K562 (cell line): ENCODE measurements at regions not wholly inside any gene's neighbourhood (a gene's known extent, or its start where the extent isn't known, plus 50 kb on each side); places are given as distances from the start of the nearest gene placed in this dataset.

ENCODE experiments used
- ATAC-seq: fragments of 200-7000 bp; cut with Tn5 transposase; 3 replicates; pipeline ENCODE4 v1.9.1; 2020; ENCODE audit warnings: moderate library complexity
- BruUV-seq: library from RNA; stranded (reverse); fragments of 400-500 nt; replicated peaks from 2 replicates; lab custom pipeline; 2021; lab: Mats Ljungman, UMichigan
- CTCF ChIA-PET: fragments of 300-600 bp; formaldehyde crosslinking; extraction: SDS; loops from one replicate; lab custom pipeline; 2021; ENCODE audit warnings: low intra/inter-chr PET ratio; lab: Yijun Ruan, JAX
- POLR2A ChIA-PET: fragments of 300-600, 350-650 bp; sonication (Branson Sonifier 250); formaldehyde crosslinking; extraction: SDS; loops from one replicate; lab custom pipeline; 2021; ENCODE audit warnings: antibody characterized with exemption, inconsistent platforms; lab: Yijun Ruan, JAX
- DNase-seq, 4 experiments: peaks; one replicate each; pipeline versions ENCODE4 v3.0.0 to v3.0.0-alpha.2; 2011 to 2018; ENCODE audit warnings: low spot score in 3 of 4, mixed read lengths in 3 of 4; ENCODE audit errors: extremely low read depth in 1 of 4
- FAIRE-seq: peaks from 2 replicates; lab custom pipeline; 2011; peaks lifted over from hg19 to GRCh38; lab: Jason Lieb, UNC
- H2AFZ ChIP-seq: 2 replicates; pipeline ENCODE4 v1.6.0; 2011; ENCODE audit warnings: low read depth, low read length, control low read depth, inconsistent platforms
- H3K27ac ChIP-seq: fragments of 200-600 bp; 3 replicates; pipeline ENCODE4 v1.8.0; 2011; ENCODE audit warnings: low read depth, mild to moderate bottlenecking, control low read depth, inconsistent platforms, low read length, moderate library complexity, mixed read lengths; ENCODE audit errors: extremely low read depth
- H3K27me3 ChIP-seq, 2 experiments: fragments of 300-600 bp in 1 of 2; 2 replicates in 1 of 2; 3 replicates in 1 of 2; pipeline versions ENCODE4 v1.6.0 to v1.8.0; 2011; ENCODE audit warnings: inconsistent platforms in 2 of 2, low read length in 2 of 2, mild to moderate bottlenecking in 1 of 2, mixed read lengths in 1 of 2, moderate library complexity in 1 of 2; ENCODE audit not compliant: control insufficient read depth in 2 of 2, insufficient read depth in 2 of 2
- H3K36me3 ChIP-seq: fragments of 300-600 bp; 3 replicates; pipeline ENCODE4 v1.8.0; 2011; ENCODE audit warnings: mild to moderate bottlenecking, low read length, inconsistent platforms; ENCODE audit not compliant: control insufficient read depth, insufficient read depth
- H3K4me1 ChIP-seq, 2 experiments: fragments of 200-600 bp in 1 of 2; replicated peaks in 1 of 2; 2 replicates in 1 of 2; 3 replicates in 1 of 2; pipeline versions ENCODE4 v1.5.1 to v1.8.0; 2011; ENCODE audit warnings: inconsistent platforms in 2 of 2, low read length in 2 of 2, mild to moderate bottlenecking in 1 of 2, mixed read lengths in 1 of 2, moderate library complexity in 1 of 2; ENCODE audit not compliant: control insufficient read depth in 2 of 2, insufficient read depth in 2 of 2
- H3K4me2 ChIP-seq: 2 replicates; pipeline ENCODE4 v1.6.1; 2011; ENCODE audit warnings: low read length, control low read depth, inconsistent platforms, mixed read lengths; ENCODE audit not compliant: insufficient read depth
- H3K4me3 ChIP-seq: fragments of 200-600 bp; sonication (generic), shearing (Covaris generic); 2 replicates; pipeline ENCODE4 v1.5.1; 2016; ENCODE audit warnings: control low read depth, inconsistent platforms
- H3K79me2 ChIP-seq: fragments of 200-600 bp; 3 replicates; pipeline ENCODE4 v1.8.0; 2011; ENCODE audit warnings: low read length, inconsistent platforms; ENCODE audit not compliant: control insufficient read depth, insufficient read depth
- H3K9ac ChIP-seq, 2 experiments: 2 replicates each; pipeline versions ENCODE4 v1.6.0 to v1.6.1; 2011; ENCODE audit warnings: low read depth in 2 of 2, low read length in 2 of 2, control low read depth in 1 of 2, inconsistent platforms in 1 of 2, mild to moderate bottlenecking in 1 of 2, mixed read lengths in 1 of 2; ENCODE audit not compliant: insufficient read depth in 1 of 2
- H3K9me1 ChIP-seq: one replicate; pipeline ENCODE4 v1.6.0; 2011; ENCODE audit warnings: inconsistent platforms, mild to moderate bottlenecking, low read length, moderate library complexity; ENCODE audit not compliant: control insufficient read depth, insufficient read depth
- H3K9me3 ChIP-seq: replicated peaks from 2 replicates; pipeline ENCODE4 v1.5.1; 2011; ENCODE audit warnings: low read depth, low read length, inconsistent platforms; ENCODE audit not compliant: control insufficient read depth, insufficient read depth
- H4K20me1 ChIP-seq: replicated peaks from 2 replicates; pipeline ENCODE4 v1.6.1; 2011; ENCODE audit warnings: low read length, inconsistent platforms, mixed read lengths; ENCODE audit not compliant: control insufficient read depth, insufficient read depth
- HDAC3 ChIP-seq: fragments of 450-650 bp; IDR thresholded peaks from 2 replicates; pipeline ENCODE4 v1.6.1; 2018; ENCODE audit warnings: borderline replicate concordance, mild to moderate bottlenecking, moderate library complexity; ENCODE audit not compliant: partially characterized antibody
- KLF13 ChIP-seq: fragments of 450-650 bp; IDR thresholded peaks from 2 replicates; pipeline ENCODE4 v1.6.1; 2016; ENCODE audit warnings: missing genetic modification characterization, low read depth, mild to moderate bottlenecking, missing compliant biosample characterization, moderate library complexity, borderline replicate concordance
- SLC30A9 ChIP-seq: fragments of 250-450 bp; sonication (Bioruptor Pico); IDR thresholded peaks from 2 replicates; pipeline ENCODE4 v1.8.0; 2022; ENCODE audit warnings: mild to moderate bottlenecking, moderate library complexity
- SMAD4 ChIP-seq: fragments of 250-450 bp; sonication (Bioruptor Pico); conservative IDR thresholded peaks from 2 replicates; pipeline ENCODE4 v1.8.0; 2021; ENCODE audit warnings: inconsistent platforms, mild to moderate bottlenecking, moderate library complexity
- ZNF436 ChIP-seq: fragments of 250-450, 450-650 bp; sonication (Bioruptor Pico); formaldehyde crosslinking; IDR thresholded peaks from 2 replicates; pipeline ENCODE4 v1.7.0; 2020; ENCODE audit warnings: mild to moderate bottlenecking
- ZNF511 ChIP-seq: sonication (generic); formaldehyde crosslinking; IDR thresholded peaks from 2 replicates; pipeline ENCODE4 v1.8.0; 2022; ENCODE audit warnings: mild to moderate bottlenecking, missing genetic modification reagents
- ZNF77 ChIP-seq: fragments of 250-450 bp; sonication (Bioruptor Pico); IDR thresholded peaks from 2 replicates; pipeline ENCODE4 v1.5.0; 2020
- ZNF830 ChIP-seq: fragments of 250-450 bp; sonication (Bioruptor Pico); IDR thresholded peaks from 2 replicates; pipeline ENCODE4 v1.5.0; 2021; ENCODE audit warnings: mild to moderate bottlenecking
- WGBS: fragments of 100-300 bp; shearing (Covaris generic); methylation state at CpG from one replicate; pipeline ENCODE4 v1.1.6; 2016; ENCODE audit warnings: low coverage, mixed read lengths; ENCODE audit not compliant: insufficient coverage; ENCODE audit errors: missing lambda C conversion rate; 5-methylcytosine and 5-hydroxymethylcytosine counted together
- in situ Hi-C: fragments of 300-500 bp; cut with MboI; formaldehyde crosslinking; loops from 4 replicates; pipeline ENCODE4 v1.15.0; 2018; ENCODE audit warnings: inconsistent platforms, mixed read lengths
- intact Hi-C: fragments of 100-400 bp; cut with micrococcal nuclease; formaldehyde crosslinking; loops from 2 replicates; pipeline ENCODE4 v1.14.2; 2022

GRCh38 chr9:105975886-105976645 lies 281.7 kb downstream of the TMEM38B start:
- Histone ChIP-seq H3K9ac (no peak overlapping the region), H3K9me3 (no peaks in the 10 kb centered on the region), H2AFZ (no peak overlapping the region), H3K4me1 (no peaks in the 10 kb centered on the region), H3K4me2 (no peak overlapping the region), H3K36me3 (no peaks in the 10 kb centered on the region), H3K27ac (no peak overlapping the region), H4K20me1 (no peaks in the 10 kb centered on the region), H3K79me2 (no peaks in the 10 kb centered on the region), H3K9me1 (no peaks in the 10 kb centered on the region), H3K4me3 (no peak overlapping the region), H3K27me3 (no peaks in the 10 kb centered on the region)
- 1% methylated on average over 14 of the region's 14 CpGs for WGBS
- intact Hi-C loops (no loop called here), in situ Hi-C loops (no loop called here)
- FAIRE-seq (no peak), DNase-seq (no peak), ATAC-seq (no peak)
- no TSS peak for BruUV-seq
- ChIA-PET CTCF (no interaction called here), POLR2A (no interaction called here)
- TF ChIP-seq HDAC3 (no peak), SLC30A9 (no peak), KLF13 (tag) (no peak), ZNF436 (CRISPR knock-in tag) (no peak), ZNF77 (no peak), ZNF830 (CRISPR knock-in tag) (no peak), ZNF511 (CRISPR knock-in tag) (no peak), SMAD4 (no peak)
